NCI-H146 (cell line): ENCODE measurements at regions not wholly inside any gene's neighbourhood (a gene's known extent, or its start where the extent isn't known, plus 50 kb on each side); places are given as distances from the start of the nearest gene placed in this dataset.
"Not testable (repeated sequence)": the region's sequence is repeated elsewhere in the genome, so short reads cannot be mapped to it uniquely, and the experiment has no call there.

ENCODE experiments used
- DNase-seq: peaks from one replicate; lab custom pipeline; 2025; lab: John Stamatoyannopoulos, UW

DNA sequence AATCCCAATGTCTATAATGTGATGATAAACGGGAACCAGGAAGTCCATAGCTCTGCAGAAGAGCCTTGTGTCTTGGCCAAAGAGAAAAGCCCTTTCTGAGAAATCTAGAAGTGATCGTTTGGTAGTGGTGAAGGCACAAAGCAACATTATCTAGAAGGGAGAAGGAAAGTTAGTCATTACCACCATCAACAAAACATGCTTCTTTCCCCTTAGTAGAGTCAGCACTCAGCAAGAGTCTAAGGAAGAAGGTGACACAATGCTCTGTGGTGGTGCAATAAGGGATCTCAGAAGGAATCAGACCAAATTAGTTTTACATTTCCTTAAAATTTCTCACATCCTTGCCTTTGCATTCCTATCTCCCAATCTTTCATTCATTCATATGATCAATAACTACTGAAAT, 134.4 kb upstream of the PRDX6 start:
- DNase-seq = no peak

DNA sequence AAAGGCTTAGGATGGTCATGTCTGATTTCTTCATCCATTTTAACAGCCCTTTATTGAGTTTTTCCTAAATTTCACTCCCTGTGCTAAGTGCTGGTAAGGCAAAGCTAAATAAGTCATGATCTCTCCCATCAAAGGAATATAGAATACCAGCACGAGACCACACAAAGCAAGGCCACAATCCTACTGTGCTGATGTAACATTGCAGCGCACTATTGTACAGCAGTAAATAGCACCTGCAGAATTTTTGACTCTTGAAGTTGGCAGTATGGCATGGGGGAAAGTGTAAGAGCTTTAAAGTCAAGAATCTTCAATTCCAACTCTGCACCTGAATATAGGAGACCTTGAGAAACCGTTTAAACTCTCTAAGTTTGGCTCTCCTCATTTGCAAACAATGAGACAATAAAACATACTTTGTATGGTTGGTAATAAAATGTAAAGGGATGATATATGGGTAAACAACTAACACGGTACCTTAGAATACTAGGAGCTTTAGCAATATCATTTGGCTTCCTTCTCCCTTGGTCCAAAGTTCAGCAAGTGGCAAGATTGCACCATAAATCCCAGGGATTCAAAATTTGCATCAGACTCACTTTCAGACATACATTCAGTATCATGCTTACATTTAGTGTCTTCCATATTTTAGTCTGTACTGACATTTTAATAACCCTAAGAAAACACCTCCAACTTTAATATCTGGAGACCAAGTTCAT, 132.9 kb upstream of the PRDX6 start:
- no peak for DNase-seq

DNA sequence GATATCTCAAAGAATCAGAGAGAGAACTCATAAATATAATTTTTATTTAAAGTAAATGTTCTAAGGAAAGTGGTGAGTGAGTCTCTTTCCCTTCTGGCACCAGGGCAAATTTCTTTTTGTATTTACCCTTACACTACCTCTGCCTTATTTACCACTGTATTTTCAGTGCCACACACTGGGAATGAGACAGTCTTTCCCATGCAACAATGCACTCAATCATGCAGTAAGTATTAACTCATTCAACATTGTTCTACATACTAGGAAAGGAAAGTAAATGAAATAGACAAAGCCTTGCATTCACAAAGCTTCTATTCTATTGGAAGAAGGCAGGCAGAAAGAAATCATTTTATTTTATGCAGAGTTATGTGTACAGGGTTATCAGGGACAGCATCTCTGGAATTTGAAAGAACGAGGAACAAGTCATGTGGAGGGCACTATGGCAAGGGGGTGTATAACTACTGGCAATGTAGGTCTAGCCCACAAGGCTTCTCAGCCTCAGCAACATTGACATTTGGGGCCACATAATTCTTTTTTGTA, 129.8 kb upstream of the PRDX6 start:
- DNase-seq = no peak

DNA sequence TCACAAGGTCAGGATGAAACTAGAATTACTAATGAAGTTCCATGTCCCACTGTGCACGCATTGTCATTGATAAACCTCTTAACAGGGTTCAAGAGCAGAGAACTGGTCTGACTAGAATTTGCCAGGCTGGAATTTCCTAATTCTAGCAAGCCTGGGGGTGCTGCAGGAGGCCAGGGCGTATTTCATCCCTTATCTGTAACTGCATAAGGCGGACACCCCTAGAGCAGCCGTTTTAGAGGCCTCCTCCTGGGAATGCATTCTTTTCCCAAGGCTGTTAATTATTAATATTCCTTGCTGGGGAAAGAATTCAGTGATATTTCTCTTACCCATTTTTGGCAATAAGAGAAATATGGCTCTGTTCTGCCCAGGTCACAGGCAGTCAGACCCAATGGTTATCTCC, 124.5 kb upstream of the PRDX6 start:
- DNase-seq = not testable (repeated sequence)

DNA sequence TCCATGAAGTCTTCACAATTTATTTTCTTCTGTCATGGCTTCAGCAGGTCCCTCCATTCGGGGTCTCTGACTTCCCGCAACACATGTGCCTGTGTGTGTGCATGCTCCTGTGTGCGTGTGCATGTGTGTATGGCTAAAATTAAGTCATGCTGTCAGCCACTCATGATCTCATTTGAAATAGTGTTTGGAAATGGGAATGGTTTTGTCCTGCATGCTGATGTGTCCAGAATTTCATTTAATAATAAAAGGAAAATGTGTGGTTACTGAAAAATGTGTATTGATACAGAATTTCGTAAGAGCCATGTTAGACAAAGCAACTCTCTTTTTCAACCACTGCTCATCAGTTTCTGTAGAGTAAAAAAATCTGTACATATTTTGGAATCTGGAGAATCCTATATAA, 123.8 kb upstream of the PRDX6 start:
- no peak for DNase-seq

DNA sequence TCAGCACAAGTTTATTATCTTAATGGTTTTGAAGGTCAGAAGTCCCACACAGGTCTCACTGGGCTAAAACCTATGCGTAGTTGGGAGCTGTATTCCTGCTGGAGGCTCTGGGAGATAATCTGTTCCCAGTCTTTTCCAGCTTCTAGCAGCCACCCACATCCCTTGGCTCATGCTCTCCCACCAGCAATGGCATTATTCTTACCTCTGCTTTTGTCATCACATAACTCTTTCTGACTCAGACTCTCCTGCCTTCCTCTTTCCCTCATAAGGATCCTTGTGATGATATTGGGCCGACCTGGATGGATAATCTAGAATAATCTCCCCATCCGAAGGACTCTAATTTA, 122.2 kb upstream of the PRDX6 start:
- no peak for DNase-seq

DNA sequence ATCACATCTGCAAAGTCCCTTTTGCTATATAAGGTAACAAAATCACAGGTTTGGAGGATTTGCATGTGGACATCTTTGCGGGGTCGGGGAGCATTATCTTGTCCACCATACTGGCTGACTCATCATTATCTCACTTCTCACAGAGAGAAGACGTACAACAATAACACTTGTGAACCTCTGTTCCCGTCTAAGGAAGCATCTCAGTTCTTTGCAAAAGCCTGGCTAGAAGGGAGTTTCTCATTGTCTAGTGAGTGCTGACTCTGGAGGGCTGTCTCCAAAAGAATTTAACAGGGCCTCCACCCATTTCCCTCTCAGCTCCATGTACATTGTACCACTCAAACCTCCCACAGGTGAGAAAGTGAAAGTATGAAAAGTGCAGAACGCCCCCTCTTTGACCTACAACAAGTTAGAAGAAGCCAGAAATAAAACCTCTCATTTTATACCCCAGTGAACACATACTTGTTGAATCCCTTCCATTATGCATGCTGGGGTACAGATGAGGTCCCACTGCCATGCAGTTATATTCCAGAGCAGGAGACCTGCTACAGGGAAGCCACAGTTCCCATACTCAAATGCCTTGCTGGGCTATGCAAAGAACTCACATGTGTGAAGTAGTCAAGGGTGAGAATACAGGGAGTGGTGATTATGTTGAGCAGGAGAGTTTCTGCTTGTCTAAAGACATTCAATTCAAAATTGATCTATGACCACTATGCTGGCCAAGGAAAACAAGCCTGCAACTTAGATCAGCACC, 121.7 kb upstream of the PRDX6 start:
- DNase-seq = no peak

DNA sequence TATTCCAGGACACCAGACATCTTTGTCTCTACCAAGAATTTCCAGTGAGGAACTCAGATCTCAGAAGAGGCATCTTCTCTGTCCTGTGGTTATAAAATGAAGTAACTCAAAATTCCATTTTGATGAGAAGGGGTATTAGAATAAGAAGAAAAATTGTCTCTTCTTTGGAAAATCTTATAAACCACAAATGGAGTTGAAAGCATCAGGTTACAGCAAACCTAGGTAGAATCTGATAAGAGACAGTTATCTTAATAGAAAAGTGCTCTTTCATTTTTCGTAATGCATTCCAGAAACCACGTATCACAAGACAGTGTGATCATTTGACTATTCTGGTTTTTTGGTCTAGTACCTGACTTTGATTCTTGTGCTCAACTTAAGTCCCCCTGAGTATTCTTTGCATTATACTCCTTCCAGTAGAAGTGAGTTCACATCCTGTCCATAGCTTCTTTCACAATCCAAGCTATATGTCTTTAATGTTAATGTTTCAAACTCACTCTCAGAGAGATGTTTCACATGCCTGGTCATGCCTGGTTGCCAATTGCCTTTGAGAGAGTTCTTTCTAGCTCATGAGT, 120.9 kb upstream of the PRDX6 start:
- DNase-seq = no peak

DNA sequence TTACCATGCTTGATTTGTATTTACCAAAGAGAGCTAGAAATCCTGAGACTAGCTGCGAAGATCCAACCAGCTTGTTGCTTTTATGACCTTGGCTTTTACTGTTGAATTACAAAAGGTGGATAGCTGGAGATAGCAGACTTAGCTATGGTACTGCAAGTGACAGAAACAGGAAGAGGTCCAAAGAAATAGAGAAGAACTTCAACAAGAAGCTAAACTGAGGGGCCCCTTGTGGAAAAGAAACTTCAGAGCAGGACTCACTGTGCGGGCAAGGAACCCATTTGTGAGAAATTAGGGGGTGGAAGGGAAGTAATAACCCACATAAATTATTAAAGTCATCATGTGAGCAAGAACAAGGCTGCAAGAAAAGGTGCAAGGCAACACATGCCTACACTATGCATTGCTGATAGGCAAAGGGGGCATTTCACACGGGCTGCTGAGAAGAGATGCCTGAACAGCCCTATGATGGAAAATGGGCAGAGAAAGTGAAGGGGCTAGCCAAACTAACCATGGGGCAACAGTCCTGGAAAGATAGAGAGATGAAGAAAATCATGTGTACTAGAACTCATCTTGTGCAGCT, 116.6 kb upstream of the PRDX6 start:
- DNase-seq = no peak

DNA sequence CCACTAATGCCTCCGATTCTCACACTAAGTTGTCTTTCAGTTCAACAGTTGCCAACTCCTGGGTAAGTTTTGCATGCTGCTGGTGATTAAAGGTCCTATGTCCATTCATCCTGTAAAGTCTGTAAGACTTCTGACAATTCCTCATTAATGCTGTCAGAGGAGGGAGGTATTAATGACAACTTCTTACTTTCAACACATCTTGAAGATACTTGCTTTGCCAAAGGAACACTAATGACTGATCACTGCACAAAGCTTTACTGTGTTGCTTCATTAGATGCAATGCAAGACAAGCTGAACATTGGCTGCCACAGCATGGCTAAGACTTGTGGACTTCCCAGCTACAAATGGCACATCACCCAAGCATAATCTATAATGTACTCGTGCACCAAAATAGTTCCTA, 114.6 kb upstream of the PRDX6 start:
- no peak for DNase-seq

DNA sequence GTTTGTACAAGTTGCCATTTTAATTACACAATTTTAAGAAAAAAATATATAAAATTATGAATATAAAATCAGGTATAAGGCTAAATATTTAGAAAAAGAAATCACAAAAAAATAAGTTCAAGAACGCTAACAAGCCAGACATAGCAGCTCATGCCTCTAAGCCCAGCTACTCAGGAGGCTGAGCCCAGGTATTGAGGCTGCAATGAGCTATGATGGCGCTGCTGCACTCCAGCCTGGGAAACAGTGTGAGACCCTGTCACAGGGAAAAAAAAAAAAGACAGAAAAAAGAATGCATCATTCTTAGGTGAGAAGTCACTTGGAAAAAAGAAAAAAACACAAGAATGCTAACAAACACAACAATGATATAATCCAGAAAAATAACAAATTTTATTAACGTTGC, 112.3 kb upstream of the PRDX6 start:
- no peak for DNase-seq

DNA sequence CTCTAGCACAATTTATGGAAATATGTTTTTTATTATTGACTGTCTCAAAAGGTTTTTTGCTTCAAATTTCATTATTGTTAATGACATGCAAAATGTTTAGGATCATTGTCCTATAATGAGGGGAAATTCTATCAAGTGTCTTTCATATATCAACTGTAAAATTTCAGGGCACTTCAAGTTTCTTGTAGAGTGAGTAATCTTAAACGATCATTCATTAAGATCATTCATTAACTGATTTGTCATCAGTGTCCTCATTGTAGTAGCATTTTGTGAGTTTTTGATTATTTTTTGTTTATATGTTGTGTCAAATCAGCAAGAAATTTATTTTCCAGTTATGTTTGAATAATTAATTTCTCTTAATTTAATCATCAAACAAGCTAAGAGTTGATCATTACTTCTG, 111.8 kb upstream of the PRDX6 start:
- no peak for DNase-seq

DNA sequence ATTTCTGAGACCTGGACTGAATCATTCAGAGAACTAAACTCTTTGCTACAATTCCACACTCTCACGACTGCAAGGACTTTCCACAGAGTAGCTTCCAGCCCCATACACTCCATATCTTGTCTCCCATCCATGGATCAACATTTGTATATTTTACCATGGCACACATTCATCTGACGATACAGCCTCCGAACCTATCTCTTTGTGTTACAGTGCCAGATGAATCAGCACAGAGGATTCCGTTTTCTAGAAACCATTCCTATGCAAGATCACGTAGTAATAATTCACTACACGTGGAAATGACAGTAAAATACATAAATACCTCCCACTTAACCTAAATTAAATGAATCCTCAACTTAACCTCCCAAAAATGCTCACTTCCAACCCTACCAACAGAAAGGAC, 110.0 kb upstream of the PRDX6 start:
- DNase-seq = no peak

DNA sequence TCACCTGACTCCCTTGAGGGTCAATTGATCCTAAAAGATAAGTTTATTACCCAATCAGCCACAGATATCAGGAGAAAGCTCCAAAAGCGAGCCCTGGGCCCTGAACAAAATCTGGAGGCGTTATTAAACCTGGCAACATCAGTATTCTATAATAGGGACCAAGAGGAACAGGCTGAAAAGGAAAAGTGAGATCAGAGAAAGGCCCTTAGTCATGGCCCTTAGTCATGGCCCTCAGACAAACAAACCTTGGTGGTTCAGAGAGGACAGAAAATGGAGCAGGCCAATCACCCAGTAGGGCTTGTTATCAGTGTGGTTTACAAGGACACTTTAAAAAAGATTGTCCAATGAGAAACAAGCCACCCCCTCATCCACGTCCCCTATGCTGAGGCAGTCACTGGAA, 106.5 kb upstream of the PRDX6 start:
- DNase-seq = not testable (repeated sequence)

DNA sequence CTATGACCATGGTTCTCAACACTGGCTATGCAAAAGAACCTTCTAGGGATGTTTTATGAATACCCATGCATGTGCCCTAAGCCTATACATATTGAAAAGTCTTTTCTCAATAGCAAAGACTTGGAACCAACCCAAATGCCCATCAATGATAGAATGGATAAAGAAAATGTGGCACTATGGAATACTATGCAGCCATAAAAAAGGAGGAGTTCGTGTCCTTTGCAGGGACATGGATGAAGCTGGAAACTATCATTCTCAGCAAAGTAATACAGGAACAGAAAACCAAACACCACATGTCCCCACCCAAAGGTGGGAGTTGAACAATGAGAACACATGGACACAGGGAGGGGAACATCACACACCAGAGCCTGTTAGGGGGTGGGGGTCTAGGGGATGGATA, 101.1 kb upstream of the PRDX6 start:
- not testable (repeated sequence) for DNase-seq

DNA sequence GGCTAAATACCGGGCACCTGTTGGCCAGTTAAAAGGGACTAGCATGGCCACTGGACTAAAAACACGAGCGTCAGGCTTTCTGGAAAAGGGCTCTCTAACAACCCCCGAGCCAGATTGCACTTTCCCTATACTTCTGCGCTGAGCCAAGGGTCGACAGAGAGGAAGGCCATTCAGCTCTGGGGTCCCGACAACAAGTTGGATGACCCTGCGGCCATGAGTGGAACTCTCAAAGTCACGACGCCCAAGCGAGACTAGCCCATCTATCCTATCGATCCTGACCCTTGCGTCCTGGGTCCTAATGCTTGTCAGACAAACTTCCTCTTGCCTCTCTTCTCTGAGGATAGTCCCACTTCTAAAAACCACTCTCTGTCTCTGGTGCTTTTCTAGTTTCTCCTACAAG, 99.9 kb upstream of the PRDX6 start:
- no peak for DNase-seq

DNA sequence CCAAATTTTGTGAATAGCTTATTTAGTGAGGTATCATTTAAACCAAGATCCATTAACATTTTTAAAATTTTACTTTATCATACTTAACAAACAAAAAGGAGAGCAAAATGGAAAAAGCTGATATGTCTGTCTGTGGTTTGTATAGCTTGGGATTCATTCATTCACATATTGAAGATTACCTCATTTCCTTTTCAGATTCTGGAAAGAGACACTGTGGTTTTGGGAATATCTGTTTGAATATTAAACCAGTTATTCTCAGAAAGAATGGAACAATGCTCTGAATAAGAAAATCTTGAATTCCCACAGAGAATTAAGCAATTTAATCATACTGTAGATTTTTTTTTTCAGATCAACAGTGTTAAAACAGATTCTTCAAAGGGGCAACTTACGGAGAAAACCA, 93.8 kb upstream of the PRDX6 start:
- DNase-seq = no peak

DNA sequence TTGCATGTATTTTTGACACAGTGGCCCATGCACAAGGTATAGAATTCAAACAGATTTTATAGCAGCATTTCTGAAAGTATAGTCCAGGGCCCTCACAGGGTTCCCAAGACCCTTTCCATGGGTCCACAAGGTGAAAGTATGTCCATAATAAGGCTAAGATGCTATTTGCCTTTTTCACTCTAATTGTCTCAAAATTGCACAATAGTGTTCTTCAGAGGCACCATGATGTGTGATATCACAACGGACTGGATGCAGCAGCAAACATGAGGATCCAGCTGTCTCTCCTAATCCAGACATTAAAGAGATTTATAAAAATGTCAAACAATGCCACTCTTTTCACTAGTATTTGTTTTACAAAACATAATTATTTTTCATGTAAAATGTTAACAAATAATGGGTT, 88.8 kb upstream of the PRDX6 start:
- no peak for DNase-seq

DNA sequence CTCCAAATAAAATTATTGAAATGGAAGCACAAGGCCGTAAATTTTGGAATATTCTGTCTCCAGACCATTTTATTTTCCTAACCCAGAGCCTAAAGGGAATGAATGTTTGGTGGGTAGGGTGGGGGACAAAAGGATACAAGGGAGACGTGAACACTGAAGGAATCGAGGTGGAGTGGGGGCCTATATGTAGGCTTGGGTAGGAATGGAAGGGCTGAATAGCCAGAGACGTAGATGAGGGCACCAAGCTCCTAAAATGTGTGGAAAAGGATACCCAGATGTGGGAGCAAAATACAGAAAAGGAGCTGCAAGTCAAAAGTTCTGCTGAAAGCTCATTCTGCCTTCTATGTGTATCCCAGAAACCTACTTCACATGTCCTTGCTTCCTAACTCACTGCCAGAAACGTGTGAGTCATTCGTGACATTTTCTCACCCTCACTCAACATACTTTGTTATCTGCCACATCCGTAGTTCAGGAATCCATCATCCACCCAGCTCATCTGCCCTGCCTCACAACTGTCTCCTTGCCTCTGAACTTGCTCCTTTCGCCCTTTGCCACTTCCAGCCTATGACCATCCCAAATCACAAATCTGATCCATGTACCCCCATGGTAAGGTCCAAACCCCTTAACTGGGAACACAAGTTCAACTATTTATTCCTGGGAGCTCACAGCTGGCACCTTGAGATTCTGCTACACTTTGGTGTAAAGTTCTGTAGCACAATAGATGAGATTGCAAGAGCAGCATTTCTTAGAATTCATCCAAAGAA, 84.1 kb upstream of the PRDX6 start:
- no peak for DNase-seq

DNA sequence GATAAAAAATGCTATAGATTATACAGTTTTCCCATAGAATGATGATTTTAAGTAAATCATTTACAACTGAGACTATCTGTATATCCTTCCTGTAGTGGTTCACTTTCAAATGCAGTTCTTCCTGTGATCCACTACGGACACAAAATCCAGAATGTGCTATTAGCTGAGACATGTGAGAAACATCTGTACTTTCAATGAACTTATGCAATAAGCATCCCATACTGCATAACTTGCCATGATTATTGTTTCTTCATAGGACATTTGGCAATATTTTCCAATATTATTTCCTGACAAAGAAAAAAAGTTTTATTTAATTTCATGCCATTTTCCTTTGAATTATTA, 83.5 kb upstream of the PRDX6 start:
- DNase-seq = no peak

DNA sequence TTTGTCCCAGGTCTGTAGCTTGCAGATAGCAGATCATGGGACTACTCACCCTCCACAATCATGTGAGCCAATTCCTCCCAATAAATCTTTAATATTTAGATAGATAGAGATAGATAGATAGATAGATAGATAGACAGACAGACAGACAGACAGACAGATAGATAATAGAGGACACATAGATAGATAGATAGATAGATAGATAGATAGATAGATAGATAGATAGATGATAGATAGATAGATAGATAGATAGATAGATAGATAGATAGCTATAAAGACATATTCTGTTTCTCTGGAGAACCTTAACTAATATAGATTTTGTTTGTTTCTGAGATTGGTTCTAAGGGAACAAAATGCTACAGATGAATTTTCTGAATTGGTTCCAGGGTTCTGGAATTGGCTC, 82.3 kb upstream of the PRDX6 start:
- not testable (repeated sequence) for DNase-seq

DNA sequence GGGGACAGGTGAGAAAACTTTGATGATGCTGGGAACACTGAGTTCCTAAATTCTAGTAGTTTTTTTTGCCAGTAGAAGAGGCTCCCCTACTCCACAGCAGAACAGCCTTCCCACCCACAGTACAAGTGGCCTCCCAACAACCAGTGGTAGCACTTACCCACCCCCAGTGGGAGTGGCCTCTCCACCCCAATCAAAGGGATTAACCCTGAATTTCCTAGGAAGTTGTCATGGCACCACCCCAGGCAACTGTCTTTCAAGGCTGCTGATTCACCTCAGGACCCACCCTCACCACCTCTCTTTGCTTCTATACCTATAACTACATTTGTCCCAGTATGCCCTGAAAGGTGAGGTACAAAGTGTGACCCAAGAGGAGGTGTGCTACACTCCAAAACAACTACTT, 81.4 kb upstream of the PRDX6 start:
- DNase-seq = no peak
